ENCODE measurements at regions not wholly inside any gene's neighbourhood (a gene's known extent, or its start where the extent isn't known, plus 50 kb on each side); places are given as distances from the start of the nearest gene placed in this dataset. TPM values are rescaled to one million over a fixed set of nuclear protein-coding genes. Genes with fewer than 3 reads are reported as not detected.

DNA sequence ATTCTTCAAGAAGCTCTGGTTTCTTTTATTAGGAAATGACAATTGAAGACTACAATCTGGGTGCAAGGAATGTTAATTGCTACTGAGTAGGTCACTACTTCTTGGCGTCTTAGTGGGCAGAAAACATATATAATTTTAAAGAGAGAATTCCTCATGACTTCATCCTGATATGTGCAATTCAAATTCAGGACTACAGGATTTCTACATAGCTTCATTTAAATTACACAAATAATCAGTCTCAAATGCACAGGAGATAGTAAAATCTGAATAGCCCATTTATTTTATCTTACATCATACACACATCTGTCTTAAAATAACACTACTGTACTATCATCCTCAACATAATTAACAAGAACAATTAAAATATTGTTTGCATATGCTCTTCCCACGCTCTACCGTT is 52.5 kb upstream of the GPR149 start:
- Histone ChIP-seq H2AFZ (no peak overlapping the region), H3K9me3 (ENCODE audit: low read depth) (no peaks in the 10 kb centered on the region), H3K4me1 (ENCODE audit: insufficient read depth) (no peaks in the 10 kb centered on the region), H3K36me3 (replicated peaks; ENCODE audit: insufficient read depth, low read depth) (no peaks in the 10 kb centered on the region), H3K27me3 (no peaks in the 10 kb centered on the region), H3K4me2 (no peak overlapping the region), H3K79me2 (no peaks in the 10 kb centered on the region), H3K4me3 (no peak overlapping the region), H3K27ac (no peak overlapping the region), H3K9me2 (replicated peaks; ENCODE audit: insufficient read depth) (no peaks in the 10 kb centered on the region), H4K20me1 (ENCODE audit: insufficient read depth, poor library complexity, severe bottlenecking) (no peaks in the 10 kb centered on the region)
- WGBS (ENCODE audit: low lambda C conversion rate, missing lambda C conversion rate), result 83% methylated on average over 3 of the region's 3 CpGs
- TF ChIP-seq EZH2phosphoT487 (IDR thresholded peaks at IDR 0.05; ENCODE audit: low read depth, severe bottlenecking, unreplicated experiment) (no peak), EZH2 (IDR thresholded peaks at IDR 0.05; ENCODE audit: borderline replicate concordance) (no peak)
- TF ChIP-seq, protein P1, sequence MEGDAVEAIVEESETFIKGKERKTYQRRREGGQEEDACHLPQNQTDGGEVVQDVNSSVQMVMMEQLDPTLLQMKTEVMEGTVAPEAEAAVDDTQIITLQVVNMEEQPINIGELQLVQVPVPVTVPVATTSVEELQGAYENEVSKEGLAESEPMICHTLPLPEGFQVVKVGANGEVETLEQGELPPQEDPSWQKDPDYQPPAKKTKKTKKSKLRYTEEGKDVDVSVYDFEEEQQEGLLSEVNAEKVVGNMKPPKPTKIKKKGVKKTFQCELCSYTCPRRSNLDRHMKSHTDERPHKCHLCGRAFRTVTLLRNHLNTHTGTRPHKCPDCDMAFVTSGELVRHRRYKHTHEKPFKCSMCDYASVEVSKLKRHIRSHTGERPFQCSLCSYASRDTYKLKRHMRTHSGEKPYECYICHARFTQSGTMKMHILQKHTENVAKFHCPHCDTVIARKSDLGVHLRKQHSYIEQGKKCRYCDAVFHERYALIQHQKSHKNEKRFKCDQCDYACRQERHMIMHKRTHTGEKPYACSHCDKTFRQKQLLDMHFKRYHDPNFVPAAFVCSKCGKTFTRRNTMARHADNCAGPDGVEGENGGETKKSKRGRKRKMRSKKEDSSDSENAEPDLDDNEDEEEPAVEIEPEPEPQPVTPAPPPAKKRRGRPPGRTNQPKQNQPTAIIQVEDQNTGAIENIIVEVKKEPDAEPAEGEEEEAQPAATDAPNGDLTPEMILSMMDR (IDR thresholded peaks at IDR 0.05; ENCODE audit: poor library complexity), result no peak
- no peak for DNase-seq (ENCODE audit: low spot score)

DNA sequence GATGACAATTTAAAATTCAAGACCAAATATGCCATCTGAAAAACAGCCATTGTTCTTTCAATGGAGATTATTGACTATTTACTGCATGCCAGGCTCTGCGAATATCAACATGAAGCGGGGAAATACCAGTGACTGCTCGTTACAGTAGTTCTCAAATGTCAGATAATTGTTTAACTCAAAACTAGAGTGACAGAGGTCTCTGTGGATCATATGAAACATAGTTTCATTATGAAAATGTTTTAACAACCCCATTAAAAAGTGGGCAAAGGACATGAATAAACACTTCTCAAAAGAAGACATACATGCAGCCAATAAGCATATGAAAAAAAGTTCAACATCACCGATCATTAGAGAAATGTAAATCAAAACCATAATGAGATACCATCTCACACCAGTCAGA is 50.0 kb upstream of the GPR149 start:
- Histone ChIP-seq H3K36me3 (replicated peaks; ENCODE audit: insufficient read depth, low read depth) (no peaks in the 10 kb centered on the region), H3K4me2 (no peak overlapping the region), H3K4me3 (no peak overlapping the region), H3K79me2 (no peaks in the 10 kb centered on the region), H3K9me2 (replicated peaks; ENCODE audit: insufficient read depth) (no peaks in the 10 kb centered on the region), H4K20me1 (ENCODE audit: insufficient read depth, poor library complexity, severe bottlenecking) (no peaks in the 10 kb centered on the region), H3K4me1 (ENCODE audit: insufficient read depth) (no peaks in the 10 kb centered on the region), H3K27me3 (no peaks in the 10 kb centered on the region), H3K9me3 (ENCODE audit: low read depth) (no peaks in the 10 kb centered on the region), H2AFZ (no peak overlapping the region), H3K27ac (no peak overlapping the region)
- no peak for TF ChIP-seq EZH2 (IDR thresholded peaks at IDR 0.05; ENCODE audit: borderline replicate concordance)
- TF ChIP-seq, protein P1 (IDR thresholded peaks at IDR 0.05; ENCODE audit: poor library complexity), result no peak
- no peak for TF ChIP-seq EZH2phosphoT487 (IDR thresholded peaks at IDR 0.05; ENCODE audit: low read depth, severe bottlenecking, unreplicated experiment)
- 91% methylated on average over 4 of the region's 4 CpGs for WGBS (ENCODE audit: low lambda C conversion rate, missing lambda C conversion rate)
- DNase-seq (ENCODE audit: low spot score), result no peak

Small RNA genes lying in the stretch of these regions (small RNA-seq; reads per million reads assigned to genes)
- not detected for gene DYNLL1P5

All from hepatocyte (in vitro differentiated cells).